ENCODE measurements at regions not wholly inside any gene's neighbourhood (a gene's known extent, or its start where the extent isn't known, plus 50 kb on each side); places are given as distances from the start of the nearest gene placed in this dataset.

- Histone ChIP-seq H3K27ac (ENCODE audit: extremely low read depth, low read depth, low read length) (no peak overlapping the region), H3K4me1 (ENCODE audit: control insufficient read depth, insufficient read depth, low read length) (no peaks in the 10 kb centered on the region), H3K9me3 (ENCODE audit: control insufficient read depth, insufficient read depth, low read depth, low read length) (no peaks in the 10 kb centered on the region), H3K4me3 (ENCODE audit: low read depth, low read length) (no peak overlapping the region), H3K36me3 (ENCODE audit: control insufficient read depth in 2 of 2, insufficient read depth in 1 of 2, low read length in 2 of 2) (no peaks in the 10 kb centered on the region)
- POLR2A ChIA-PET, result interaction anchor here (2.7 kb wide), 2 partner anchors 245 to 247 kb away, joined by 10 to 28 read pairs; partner anchors contain the start of gene GLUL
- CTCF ChIA-PET, result interaction anchor here (0.6 to 6.7 kb wide), 15 partner anchors 11 to 1145 kb away, joined by 3 to 123 read pairs (median 7); partner anchors contain the start of gene GLUL
- TF ChIP-seq ZNF549 (tag by site-specific recombination; IDR thresholded peaks at IDR 0.05), result no peak
- no peak for TF ChIP-seq ZNF133 (tag by site-specific recombination; IDR thresholded peaks at IDR 0.05)
- no peak for TF ChIP-seq GLI2 (tag by site-specific recombination; IDR thresholded peaks at IDR 0.05; ENCODE audit: borderline replicate concordance, low read depth)
- TF ChIP-seq ZNF558 (tag by site-specific recombination; IDR thresholded peaks at IDR 0.05), result no peak
- TF ChIP-seq ZNF768 (tag by site-specific recombination; IDR thresholded peaks at IDR 0.05), result no peak
- no peak for TF ChIP-seq ZBTB6 (tag by site-specific recombination; IDR thresholded peaks at IDR 0.05)
- TF ChIP-seq ZBTB11 (tag by site-specific recombination; conservative IDR thresholded peaks at IDR 0.05; ENCODE audit: low read depth), result no peak
- TF ChIP-seq HOXA7 (CRISPR knock-in tag; IDR thresholded peaks at IDR 0.05; ENCODE audit: borderline replicate concordance), result no peak
- no peak for TF ChIP-seq ZFP69B (tag by site-specific recombination; IDR thresholded peaks at IDR 0.05)
- TF ChIP-seq ZNF571 (tag by site-specific recombination; IDR thresholded peaks at IDR 0.05), result no peak
- TF ChIP-seq BCL11A (tag by site-specific recombination; IDR thresholded peaks at IDR 0.05; ENCODE audit: low read depth), result no peak
- TF ChIP-seq ZBTB8A (tag by site-specific recombination; IDR thresholded peaks at IDR 0.05), result no peak
- TF ChIP-seq MZF1 (tag by site-specific recombination; IDR thresholded peaks at IDR 0.05; ENCODE audit: borderline replicate concordance), result no peak
- no peak for TF ChIP-seq ZSCAN30 (tag by site-specific recombination; IDR thresholded peaks at IDR 0.05)
- TF ChIP-seq ZEB2 (tag by site-specific recombination; IDR thresholded peaks at IDR 0.05), result no peak
- TF ChIP-seq ZNF596 (tag by site-specific recombination; IDR thresholded peaks at IDR 0.05), result no peak
- no peak for TF ChIP-seq ZNF677 (tag by site-specific recombination; IDR thresholded peaks at IDR 0.05)
- no peak for TF ChIP-seq SP3 (tag by site-specific recombination; IDR thresholded peaks at IDR 0.05)
- TF ChIP-seq BCL6B (tag by site-specific recombination; IDR thresholded peaks at IDR 0.05), result no peak
- TF ChIP-seq ZNF148 (tag by site-specific recombination; IDR thresholded peaks at IDR 0.05; ENCODE audit: borderline replicate concordance), result no peak
Measured at GRCh38 chr1:182144646-182145030, 83.1 kb upstream of the ZNF648 start.

Measured in HEK293 (cell line).